GM12874 (cell line): ENCODE measurements at regions not wholly inside any gene's neighbourhood (a gene's known extent, or its start where the extent isn't known, plus 50 kb on each side); places are given as distances from the start of the nearest gene placed in this dataset.

ENCODE experiments used
- TF ChIP-seq, protein P1 (sequence below): IDR thresholded peaks from 2 replicates; pipeline ENCODE4 v1.5.1; 2011; ENCODE audit warnings: low read depth, mild to moderate bottlenecking, control low read depth, low read length, moderate library complexity; ENCODE audit not compliant: insufficient read depth

DNA sequence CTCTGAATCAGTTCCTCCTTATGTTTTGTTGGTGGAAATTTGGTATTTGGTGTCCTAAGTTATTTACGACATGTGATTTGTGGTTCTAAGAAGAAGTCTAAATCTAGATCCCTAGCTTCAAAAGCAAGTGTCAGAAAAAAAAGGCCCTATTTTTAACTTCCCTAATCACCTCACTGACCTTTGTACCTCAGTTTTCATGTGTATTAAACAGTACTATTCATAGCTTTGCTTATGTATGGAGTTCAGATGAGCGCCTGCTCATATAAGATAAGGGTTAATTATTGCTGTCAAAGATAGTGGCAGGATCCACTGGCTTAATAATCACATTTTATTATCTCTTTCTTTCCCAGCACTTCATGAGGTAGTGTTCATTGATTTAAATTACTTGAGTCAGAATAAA lies 318.2 kb downstream of the PARP8 start:
- TF ChIP-seq, protein P1, sequence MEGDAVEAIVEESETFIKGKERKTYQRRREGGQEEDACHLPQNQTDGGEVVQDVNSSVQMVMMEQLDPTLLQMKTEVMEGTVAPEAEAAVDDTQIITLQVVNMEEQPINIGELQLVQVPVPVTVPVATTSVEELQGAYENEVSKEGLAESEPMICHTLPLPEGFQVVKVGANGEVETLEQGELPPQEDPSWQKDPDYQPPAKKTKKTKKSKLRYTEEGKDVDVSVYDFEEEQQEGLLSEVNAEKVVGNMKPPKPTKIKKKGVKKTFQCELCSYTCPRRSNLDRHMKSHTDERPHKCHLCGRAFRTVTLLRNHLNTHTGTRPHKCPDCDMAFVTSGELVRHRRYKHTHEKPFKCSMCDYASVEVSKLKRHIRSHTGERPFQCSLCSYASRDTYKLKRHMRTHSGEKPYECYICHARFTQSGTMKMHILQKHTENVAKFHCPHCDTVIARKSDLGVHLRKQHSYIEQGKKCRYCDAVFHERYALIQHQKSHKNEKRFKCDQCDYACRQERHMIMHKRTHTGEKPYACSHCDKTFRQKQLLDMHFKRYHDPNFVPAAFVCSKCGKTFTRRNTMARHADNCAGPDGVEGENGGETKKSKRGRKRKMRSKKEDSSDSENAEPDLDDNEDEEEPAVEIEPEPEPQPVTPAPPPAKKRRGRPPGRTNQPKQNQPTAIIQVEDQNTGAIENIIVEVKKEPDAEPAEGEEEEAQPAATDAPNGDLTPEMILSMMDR, result no peak

DNA sequence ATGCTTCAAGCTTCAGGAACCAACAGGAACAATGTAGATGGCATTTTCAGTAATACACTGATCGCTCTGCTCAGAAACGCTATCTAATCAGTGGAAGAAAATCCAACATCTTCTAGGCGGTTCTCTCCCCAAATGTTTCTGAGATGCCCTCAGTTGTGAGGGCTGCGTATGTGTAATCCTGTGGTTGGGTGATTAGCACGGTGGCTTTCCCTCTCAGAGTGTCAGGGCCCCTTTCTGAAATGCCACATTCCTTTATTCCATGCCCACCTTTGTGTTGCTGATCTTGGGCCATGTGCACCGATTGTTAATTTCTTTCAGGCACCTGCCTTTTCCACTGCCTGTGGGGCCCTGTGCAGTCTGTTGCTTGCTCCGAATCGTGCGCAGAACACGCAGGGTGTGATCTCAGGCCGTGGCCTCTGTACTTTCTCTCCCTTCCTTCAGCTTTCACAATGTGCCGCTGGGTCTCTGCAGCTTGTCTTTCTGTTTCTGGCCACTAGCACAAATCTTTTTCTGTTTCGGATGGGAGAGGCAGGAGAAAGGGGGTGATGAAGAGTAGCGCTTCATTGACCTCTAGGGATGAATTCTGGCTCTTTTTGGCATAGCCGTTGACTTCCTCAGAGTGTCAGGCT lies 324.0 kb downstream of the PARP8 start:
- TF ChIP-seq, protein P1, result no peak

DNA sequence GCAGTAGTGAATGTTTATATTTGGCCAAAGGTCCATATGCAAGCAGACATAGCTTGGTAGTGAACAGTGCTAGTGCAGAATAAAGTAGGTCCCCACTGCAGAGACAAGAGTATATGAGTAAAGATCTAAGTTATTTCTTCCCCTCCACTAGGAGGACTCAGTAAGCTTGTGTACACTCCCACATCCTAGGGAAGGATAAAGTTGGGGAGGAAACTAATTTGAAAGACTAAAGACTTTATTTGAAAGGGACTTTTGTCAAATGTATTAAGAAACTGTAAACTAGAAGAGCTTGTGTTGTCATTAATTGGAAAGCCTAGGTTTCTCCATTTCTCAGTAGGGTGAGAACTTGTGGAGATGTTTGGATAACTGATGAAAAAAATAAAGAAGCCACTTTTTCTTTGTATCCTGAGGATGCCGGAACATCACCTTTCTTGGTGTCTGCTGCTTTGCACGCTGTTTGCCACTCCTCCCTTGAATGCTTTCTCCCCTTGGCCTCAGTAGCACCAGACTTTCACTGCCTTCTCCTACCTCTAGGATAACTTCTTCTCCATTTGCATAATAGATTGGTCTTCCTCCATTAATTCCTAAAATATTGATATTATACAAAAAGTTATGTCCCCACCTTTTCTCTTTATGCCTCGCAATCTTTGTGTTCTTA lies 329.0 kb downstream of the PARP8 start:
- TF ChIP-seq, protein P1, result no peak

DNA sequence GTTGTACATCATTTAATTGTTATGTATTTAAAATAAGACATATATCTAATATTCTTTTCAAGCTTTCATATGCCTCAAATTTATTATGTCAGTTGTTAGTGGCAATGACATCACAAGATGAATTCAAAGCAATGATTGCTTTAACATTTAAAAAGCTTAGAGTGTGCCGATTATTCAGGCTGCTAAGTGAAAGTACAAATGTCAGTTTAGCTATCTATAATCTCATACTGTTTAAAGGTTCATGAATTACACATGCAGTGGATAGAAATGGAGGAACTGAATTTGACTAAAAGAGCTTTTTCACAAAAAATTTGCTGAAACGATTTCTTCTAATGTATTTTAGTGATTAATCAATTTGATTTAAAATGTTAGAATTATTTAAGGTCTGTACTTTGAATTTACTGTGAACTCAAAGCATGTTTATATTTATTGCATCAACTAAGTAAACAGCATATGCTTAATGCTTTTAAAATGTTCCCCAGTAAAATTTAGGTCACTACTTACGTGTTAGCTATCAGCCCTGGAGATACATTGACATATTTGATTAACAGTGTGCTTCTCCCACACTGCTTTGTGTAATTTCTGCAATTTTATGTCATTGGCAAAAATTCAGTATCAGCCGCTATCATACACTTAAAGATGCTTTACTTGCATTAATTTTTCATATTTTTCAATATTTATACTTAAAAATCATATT lies 334.9 kb downstream of the PARP8 start:
- TF ChIP-seq, protein P1, result no peak

DNA sequence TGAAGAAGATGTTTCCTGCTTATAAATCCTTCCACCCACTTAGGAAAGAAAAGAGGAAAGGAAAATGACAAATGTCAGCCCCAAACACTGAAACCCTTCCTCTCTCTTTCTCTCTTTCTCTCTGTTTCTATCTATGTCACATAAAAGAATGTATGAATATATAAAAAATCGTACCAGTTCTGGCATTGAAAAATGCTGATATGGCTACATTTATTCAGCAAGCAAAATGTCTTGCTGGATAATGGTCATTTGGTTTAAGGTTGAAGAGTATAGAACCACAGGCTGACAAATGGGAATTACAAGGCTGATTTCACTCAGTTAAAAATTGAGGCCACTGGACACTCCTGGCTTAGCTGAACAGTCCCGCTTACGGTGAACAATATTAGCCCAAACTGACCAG lies 335.9 kb downstream of the PARP8 start:
- TF ChIP-seq, protein P1, result no peak

DNA sequence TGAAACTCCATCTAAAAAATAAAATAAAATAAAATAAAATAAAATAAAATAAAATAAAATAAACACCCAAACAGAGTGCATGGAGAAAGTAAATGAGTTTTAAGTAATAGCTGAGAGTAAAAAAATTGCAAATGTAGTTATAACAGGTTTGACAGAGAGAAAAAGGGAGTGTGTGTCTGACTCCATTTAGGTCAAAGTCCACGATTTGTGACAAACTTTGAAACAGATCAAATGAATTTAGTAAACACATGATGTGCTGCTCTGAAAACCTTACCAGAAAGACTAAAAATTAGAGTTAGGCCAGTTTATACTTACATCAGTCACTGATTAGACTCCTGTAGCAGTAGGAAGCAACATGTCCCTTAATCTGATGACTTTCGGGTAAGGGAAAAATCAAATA lies 346.6 kb downstream of the PARP8 start:
- TF ChIP-seq, protein P1, result no peak

DNA sequence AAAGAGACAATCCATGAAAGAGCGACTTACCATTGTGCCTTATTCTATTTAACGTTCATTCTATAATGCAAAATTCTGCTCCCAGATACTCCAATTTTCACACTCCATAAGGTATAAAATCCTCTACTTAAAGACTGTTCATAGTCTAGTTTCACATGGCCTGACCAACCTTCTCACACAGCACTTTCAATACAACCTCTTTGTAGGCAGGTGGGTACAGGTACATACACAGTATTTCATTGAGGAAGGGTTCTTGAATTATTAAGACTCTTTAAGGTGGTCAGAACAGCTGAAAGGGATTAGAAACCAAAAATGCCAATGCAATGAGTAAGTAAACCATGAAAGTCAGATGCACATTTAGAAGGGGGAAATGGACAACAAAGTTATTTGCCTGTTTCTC lies 352.0 kb downstream of the PARP8 start:
- TF ChIP-seq, protein P1, result no peak
